GM18907 (cell line): ENCODE measurements at regions not wholly inside any gene's neighbourhood (a gene's known extent, or its start where the extent isn't known, plus 50 kb on each side); places are given as distances from the start of the nearest gene placed in this dataset.
"Not testable (repeated sequence)": the region's sequence is repeated elsewhere in the genome, so short reads cannot be mapped to it uniquely, and the experiment has no call there.

Experiments
- ATAC-seq: cut with Tn5 transposase; IDR thresholded peaks from one replicate; pipeline ENCODE4 v1.9.1; 2021; ENCODE audit warnings: mild to moderate bottlenecking, moderate library complexity; ENCODE audit not compliant: unreplicated experiment

- no peak for ATAC-seq
Observed at GRCh38 chr4:116055857-116056827, 942.7 kb upstream of the NDST4 start.

GRCh38 chr4:116027311-116027710, 913.9 kb upstream of the NDST4 start:
- ATAC-seq = no peak

GRCh38 chr4:116024954-116025708, 911.7 kb upstream of the NDST4 start:
- no peak for ATAC-seq

DNA sequence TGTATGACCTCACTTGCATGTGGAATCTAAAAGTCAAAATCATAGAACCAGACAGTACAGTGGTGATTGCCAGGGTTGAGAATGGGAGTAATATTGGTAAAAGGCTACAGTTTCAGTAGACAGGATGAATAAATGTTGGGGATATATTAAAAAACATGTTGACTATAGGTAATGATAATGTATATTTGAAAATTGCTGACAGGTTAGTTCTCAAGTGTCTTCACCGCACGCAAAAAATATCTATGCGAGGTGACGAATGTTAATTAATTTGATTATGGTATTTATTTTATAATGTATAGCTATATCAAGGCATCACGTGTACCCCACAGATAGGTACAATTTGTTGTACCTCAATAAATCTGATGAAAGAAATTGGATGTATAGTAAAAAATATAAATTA, 909.6 kb upstream of the NDST4 start:
- no peak for ATAC-seq

- no peak for ATAC-seq
Observed at GRCh38 chr4:116020141-116020722, 906.8 kb upstream of the NDST4 start.

DNA sequence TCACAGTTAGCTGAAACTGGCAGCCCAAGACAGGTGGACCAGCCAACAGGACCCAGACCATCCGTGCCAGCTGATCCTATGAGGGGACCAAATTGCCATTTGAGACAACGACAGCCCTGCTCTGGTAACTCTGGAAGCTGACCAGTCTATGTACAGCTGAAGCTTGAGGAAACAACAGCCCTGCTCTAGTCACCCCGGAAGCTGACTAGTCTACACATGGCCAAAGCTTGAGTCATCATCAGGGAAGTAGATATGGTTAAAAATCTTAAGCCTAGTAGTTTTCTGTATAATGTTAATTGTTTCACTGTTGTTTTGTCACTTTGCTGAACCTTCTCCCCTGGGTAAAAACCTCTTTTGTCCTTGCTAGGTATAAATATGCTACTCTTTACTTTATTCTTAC, 905.4 kb upstream of the NDST4 start:
- no peak for ATAC-seq

DNA sequence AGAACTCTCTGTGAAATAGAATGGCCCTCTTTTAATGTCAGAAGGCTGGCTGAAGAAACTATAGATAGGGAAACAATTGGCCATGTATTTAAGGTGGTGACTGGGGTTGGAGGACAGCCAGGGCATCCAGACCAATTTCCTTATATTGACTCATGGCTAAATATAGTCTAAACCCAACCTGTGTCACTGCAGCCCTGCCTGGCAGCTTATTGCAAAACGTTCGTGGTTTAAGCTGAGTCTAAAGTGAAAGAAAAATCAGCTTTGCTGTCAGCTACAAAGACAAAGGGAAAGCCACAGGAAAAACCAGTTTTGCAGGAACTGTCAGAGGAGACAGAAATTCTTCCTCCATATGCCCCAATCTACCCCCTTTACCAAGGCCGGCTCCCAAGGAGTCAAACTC, 902.8 kb upstream of the NDST4 start:
- ATAC-seq = no peak

GRCh38 chr4:116015549-116015948, 902.1 kb upstream of the NDST4 start:
- ATAC-seq = no peak

DNA sequence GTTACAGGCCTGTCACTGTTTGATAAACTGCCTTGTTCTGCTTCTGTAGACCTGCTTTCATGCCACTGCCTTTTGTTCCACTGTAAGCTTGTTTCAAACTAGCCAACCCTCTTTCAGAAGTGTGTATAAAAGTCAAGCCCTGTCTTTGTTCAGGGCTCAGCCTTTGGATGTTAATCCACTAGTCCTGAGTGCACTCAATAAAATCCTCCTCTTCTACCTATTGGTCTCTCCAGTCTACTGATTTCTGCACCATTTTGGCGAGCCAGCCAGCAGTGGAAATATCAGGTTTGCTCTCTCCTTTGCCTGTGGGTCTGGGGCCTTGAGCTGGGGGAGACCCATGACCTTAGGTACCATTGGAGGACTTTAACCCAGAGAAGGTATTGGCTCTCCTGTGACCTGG, 901.6 kb upstream of the NDST4 start:
- no peak for ATAC-seq

DNA sequence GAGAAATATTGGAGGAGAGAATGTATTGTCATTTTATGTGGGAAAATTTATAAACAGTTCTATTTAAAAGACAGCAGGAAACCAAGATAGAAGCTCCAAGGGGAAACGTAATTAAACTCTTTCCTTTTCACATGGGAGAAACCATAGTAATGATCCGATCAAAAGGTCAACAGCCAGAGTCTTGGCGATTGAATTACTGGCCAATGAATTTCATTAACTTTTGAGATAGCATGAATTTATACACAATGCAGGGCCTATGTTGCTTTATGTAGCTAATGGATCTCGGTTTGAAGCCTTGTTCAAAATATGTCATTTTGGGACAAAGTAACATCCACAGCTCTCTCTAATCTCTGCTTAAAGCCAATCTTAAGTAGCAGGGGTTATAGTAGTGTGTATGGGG, 897.5 kb upstream of the NDST4 start:
- no peak for ATAC-seq

DNA sequence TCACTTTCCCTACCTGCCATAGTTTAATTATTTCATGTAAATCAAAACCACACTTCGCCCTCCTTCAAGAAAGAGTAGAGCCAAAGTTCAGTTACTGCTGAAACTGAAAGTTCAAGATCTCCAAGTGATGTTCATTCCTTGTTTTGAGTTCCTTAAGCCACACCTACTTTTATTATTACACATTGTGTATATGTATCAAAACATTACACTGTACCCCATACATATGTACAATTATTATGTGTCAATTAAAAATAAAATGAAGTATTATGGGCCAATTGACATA, 892.3 kb upstream of the NDST4 start:
- ATAC-seq = no peak

- no peak for ATAC-seq
Observed at GRCh38 chr4:116005037-116005805, 891.8 kb upstream of the NDST4 start.

- ATAC-seq = no peak
Observed at GRCh38 chr4:116001291-116001690, 887.9 kb upstream of the NDST4 start.

DNA sequence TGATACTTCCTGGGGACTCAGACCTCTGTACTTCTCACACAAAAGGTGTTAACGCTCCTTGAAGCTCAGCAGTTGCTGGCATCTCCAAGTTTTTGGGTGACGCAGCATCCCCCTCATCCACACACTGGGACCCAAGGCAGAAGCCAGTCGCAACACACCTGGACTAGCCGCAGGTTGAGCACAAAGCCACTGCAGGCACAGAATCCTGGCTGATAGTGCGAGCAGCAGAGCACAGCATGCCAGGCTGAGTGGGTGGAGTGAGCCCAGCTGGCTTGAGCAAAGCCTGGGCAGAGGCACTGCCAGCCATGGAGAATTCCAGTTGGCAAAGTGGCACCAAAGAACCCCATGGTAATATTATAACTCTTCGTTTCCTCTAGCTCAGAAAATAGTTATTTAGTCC, 873.2 kb upstream of the NDST4 start:
- no peak for ATAC-seq

GRCh38 chr4:115975421-115976001, 862.1 kb upstream of the NDST4 start:
- not testable (repeated sequence) for ATAC-seq

DNA sequence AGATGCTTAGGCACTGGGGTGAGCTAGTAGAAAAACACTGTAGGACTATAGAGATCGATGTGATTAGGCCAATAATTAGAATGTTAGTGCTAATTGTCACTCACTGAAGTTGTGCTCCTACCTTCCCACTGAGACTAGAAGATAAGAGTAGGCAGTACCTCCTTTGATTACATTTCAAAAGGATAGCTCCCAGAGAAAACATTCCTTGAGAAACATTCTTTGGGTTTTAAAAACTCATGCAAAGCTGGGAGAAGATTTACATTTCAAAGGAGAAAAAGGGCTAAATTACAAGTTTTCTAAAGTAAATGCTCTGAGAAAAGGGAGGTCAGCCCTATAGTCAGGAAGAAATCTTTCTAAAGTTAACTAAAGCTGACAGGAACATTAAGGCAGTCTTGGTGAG, 860.3 kb upstream of the NDST4 start:
- no peak for ATAC-seq

- no peak for ATAC-seq
Observed at GRCh38 chr4:115972967-115973366, 859.5 kb upstream of the NDST4 start.

DNA sequence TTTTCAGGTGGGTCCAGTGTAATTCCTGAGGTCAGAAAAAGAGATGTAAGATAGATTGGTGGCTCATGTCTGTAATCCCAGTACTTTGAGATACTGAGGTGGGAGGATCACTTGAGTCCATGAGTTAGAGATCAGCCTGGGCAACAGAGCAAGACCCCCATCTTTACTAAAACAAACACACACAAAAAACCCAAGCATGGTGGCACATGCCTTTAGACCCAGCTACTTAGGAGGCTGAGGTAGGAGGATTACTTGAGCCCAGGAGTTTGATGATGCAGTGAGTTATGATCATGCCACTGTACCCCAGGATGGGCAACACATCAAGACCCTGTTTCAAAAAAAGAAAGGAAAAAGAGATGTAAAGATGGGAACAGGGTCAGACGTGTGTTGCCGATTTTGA, 857.4 kb upstream of the NDST4 start:
- ATAC-seq = no peak

DNA sequence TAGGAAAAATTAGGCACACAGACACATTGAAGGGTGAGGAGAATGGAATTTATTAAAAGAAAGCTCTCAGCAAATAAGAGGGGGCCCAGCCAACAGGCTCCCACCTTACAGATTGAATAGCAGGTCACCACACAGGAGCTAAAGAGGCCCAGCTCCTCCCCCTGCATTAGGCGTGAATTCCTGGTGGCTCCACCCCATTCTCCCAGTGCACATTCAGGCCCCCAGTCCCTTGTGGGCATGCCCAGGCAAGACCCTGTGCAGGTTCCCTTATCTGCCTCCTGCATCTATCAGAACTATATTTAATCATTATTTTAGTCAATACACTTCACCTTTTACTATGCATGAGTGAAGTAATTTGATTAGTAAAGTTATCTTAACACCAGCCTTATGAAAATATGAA, 856.3 kb upstream of the NDST4 start:
- ATAC-seq = no peak

- no peak for ATAC-seq
Observed at GRCh38 chr4:115965588-115965987, 852.2 kb upstream of the NDST4 start.
